GM23338 (cell line): ENCODE measurements at regions not wholly inside any gene's neighbourhood (a gene's known extent, or its start where the extent isn't known, plus 50 kb on each side); places are given as distances from the start of the nearest gene placed in this dataset.

Experiments used
- ATAC-seq: fragments of 200-7000 bp; cut with Tn5 transposase; 3 replicates; pipeline ENCODE4 v1.9.1; 2020
- DNase-seq: peaks from one replicate; pipeline ENCODE4 v3.0.0-alpha.2; 2015; ENCODE audit warnings: low spot score
- H2AFZ ChIP-seq: fragments of 200-600 bp; sonication (generic); 2 replicates; pipeline ENCODE4 v1.8.0; 2016; ENCODE audit warnings: antibody characterized with exemption, mild to moderate bottlenecking, moderate library complexity
- H3F3A ChIP-seq: fragments of 200-600 bp; sonication (generic); replicated peaks from 2 replicates; pipeline ENCODE4 v1.8.0; 2017; ENCODE audit warnings: antibody characterized with exemption, mixed run types, low read depth
- H3K27ac ChIP-seq: fragments of 200-600 bp; sonication (generic); 2 replicates; pipeline ENCODE4 v1.6.1; 2016; ENCODE audit warnings: low read depth
- H3K27me3 ChIP-seq: fragments of 200-600 bp; sonication (generic); 2 replicates; pipeline ENCODE4 v1.8.0; 2016; ENCODE audit warnings: mild to moderate bottlenecking, mixed run types, moderate library complexity; ENCODE audit not compliant: insufficient read depth
- H3K36me3 ChIP-seq: fragments of 200-600 bp; sonication (generic); 2 replicates; pipeline ENCODE4 v1.8.0; 2016; ENCODE audit warnings: mild to moderate bottlenecking; ENCODE audit not compliant: insufficient read depth
- H3K4me1 ChIP-seq: fragments of 200-600 bp; sonication (generic); 2 replicates; pipeline ENCODE4 v1.8.0; 2016; ENCODE audit warnings: mild to moderate bottlenecking, moderate library complexity; ENCODE audit not compliant: insufficient read depth
- H3K4me2 ChIP-seq: fragments of 200-600 bp; sonication (generic); 2 replicates; pipeline ENCODE4 v1.7.1; 2017; ENCODE audit warnings: mixed run types
- H3K4me3 ChIP-seq: fragments of 200-600 bp; sonication (generic); 2 replicates; pipeline ENCODE4 v1.6.1; 2016; ENCODE audit warnings: mixed run types
- H3K79me2 ChIP-seq: fragments of 200-600 bp; sonication (generic); replicated peaks from 2 replicates; pipeline ENCODE4 v1.8.0; 2017; ENCODE audit warnings: mild to moderate bottlenecking; ENCODE audit not compliant: insufficient read depth
- H3K9me2 ChIP-seq: fragments of 200-600 bp; sonication (generic); 2 replicates; pipeline ENCODE4 v1.8.0; 2017; ENCODE audit not compliant: insufficient read depth
- H4K20me1 ChIP-seq: fragments of 200-600 bp; sonication (generic); replicated peaks from 2 replicates; pipeline ENCODE4 v1.8.0; 2017; ENCODE audit warnings: mild to moderate bottlenecking; ENCODE audit not compliant: insufficient read depth
- H3K27ac Mint-ChIP-seq: 2 replicates; pipeline ENCODE4 v1.8.0; 2020; ENCODE audit warnings: inconsistent platforms, mild to moderate bottlenecking, moderate library complexity, mixed read lengths
- H3K27me3 Mint-ChIP-seq: 3 replicates; pipeline ENCODE4 v1.8.0; 2022; ENCODE audit warnings: low read depth, mild to moderate bottlenecking, moderate library complexity, mixed read lengths, inconsistent platforms; ENCODE audit not compliant: insufficient read depth, poor library complexity
- H3K36me3 Mint-ChIP-seq: 3 replicates; pipeline ENCODE4 v1.8.0; 2021; ENCODE audit warnings: low read depth, mild to moderate bottlenecking, inconsistent platforms, moderate library complexity, mixed read lengths
- H3K4me1 Mint-ChIP-seq: 3 replicates; pipeline ENCODE4 v1.8.0; 2020; ENCODE audit warnings: mild to moderate bottlenecking, inconsistent platforms, mixed read lengths
- H3K4me3 Mint-ChIP-seq: 3 replicates; pipeline ENCODE4 v1.8.0; 2021; ENCODE audit warnings: moderate library complexity, mild to moderate bottlenecking, inconsistent platforms, mixed read lengths
- H3K9me3 Mint-ChIP-seq: 3 replicates; pipeline ENCODE4 v1.8.0; 2020; ENCODE audit warnings: moderate library complexity, mild to moderate bottlenecking, inconsistent platforms, mixed read lengths
- CREB1 ChIP-seq: fragments of 250-450 bp; sonication (Bioruptor Pico); IDR thresholded peaks from 2 replicates; pipeline ENCODE4 v1.5.0; 2020; ENCODE audit warnings: low read depth, mild to moderate bottlenecking, moderate library complexity
- EZH2phosphoT487 ChIP-seq: fragments of 200-600 bp; sonication (generic); IDR thresholded peaks from one replicate; pipeline ENCODE4 v1.8.1; 2018; ENCODE audit warnings: antibody characterized with exemption; ENCODE audit not compliant: unreplicated experiment
- NANOG ChIP-seq: IDR thresholded peaks from 2 replicates; pipeline ENCODE4 v1.6.1; 2016; ENCODE audit warnings: antibody characterized with exemption, borderline replicate concordance
- POLR2AphosphoS5 ChIP-seq: IDR thresholded peaks from 2 replicates; pipeline ENCODE4 v1.6.1; 2016; ENCODE audit warnings: antibody characterized with exemption, low read depth
- STAT1 ChIP-seq: IDR thresholded peaks from one replicate; pipeline ENCODE4 v1.6.1; 2016; ENCODE audit warnings: antibody characterized with exemption; ENCODE audit not compliant: unreplicated experiment
- ZNF331 ChIP-seq: fragments of 250-450 bp; sonication (Bioruptor Pico); IDR thresholded peaks from 2 replicates; pipeline ENCODE4 v1.5.0; 2020; ENCODE audit warnings: low read depth, mild to moderate bottlenecking, moderate library complexity
- TF ChIP-seq, protein P1 (sequence below): IDR thresholded peaks from 2 replicates; pipeline ENCODE4 v1.6.1; 2016; ENCODE audit warnings: antibody characterized with exemption
- TF ChIP-seq, protein P2 (sequence below): IDR thresholded peaks from one replicate; pipeline ENCODE4 v1.6.1; 2018; ENCODE audit warnings: antibody characterized with exemption; ENCODE audit not compliant: unreplicated experiment
- TF ChIP-seq, protein P3 (sequence below): fragments of 250-450 bp; sonication (Bioruptor Pico); IDR thresholded peaks from 2 replicates; pipeline ENCODE4 v1.5.0; 2020; ENCODE audit warnings: mild to moderate bottlenecking, moderate library complexity

DNA sequence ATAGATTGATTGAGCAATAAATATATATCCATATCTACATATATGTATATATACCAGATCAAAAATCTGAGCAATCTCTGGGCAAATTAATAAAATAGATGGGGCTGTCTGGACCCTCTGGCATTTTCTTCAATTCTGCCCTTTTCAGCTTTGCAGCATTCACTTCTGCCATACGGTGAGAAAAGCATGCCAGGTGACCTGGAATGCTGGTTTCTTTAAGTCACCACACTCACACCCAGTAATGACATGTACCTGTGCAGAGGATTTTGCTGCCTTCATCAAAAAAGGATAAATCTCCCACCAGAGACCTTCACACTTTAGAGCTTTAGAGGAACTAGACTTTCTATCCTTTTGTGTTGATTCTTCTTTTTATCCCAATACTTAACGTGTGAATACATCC is 223.2 kb upstream of the NFIA start:
- H3K27ac Mint-ChIP-seq, result no peak overlapping the region
- H3K4me3 Mint-ChIP-seq, result no peak overlapping the region
- no peaks in the 10 kb centered on the region for H3K79me2 ChIP-seq
- ATAC-seq (no peak), DNase-seq (no peak)
- no peak overlapping the region for H3K27ac ChIP-seq
- peaks cover 29% of the 10 kb centered on the region for H3K4me1 Mint-ChIP-seq
- no peaks in the 10 kb centered on the region for H4K20me1 ChIP-seq
- no peak overlapping the region for H3K4me2 ChIP-seq
- no peaks in the 10 kb centered on the region for H3K9me3 Mint-ChIP-seq
- TF ChIP-seq ZNF331 (CRISPR knock-in tag) (no peak), POLR2AphosphoS5 (no peak), NANOG (no peak), EZH2phosphoT487 (no peak), CREB1 (CRISPR knock-in tag) (no peak), STAT1 (no peak)
- TF ChIP-seq, protein P1, sequence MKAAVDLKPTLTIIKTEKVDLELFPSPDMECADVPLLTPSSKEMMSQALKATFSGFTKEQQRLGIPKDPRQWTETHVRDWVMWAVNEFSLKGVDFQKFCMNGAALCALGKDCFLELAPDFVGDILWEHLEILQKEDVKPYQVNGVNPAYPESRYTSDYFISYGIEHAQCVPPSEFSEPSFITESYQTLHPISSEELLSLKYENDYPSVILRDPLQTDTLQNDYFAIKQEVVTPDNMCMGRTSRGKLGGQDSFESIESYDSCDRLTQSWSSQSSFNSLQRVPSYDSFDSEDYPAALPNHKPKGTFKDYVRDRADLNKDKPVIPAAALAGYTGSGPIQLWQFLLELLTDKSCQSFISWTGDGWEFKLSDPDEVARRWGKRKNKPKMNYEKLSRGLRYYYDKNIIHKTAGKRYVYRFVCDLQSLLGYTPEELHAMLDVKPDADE, result no peak
- TF ChIP-seq, protein P2, sequence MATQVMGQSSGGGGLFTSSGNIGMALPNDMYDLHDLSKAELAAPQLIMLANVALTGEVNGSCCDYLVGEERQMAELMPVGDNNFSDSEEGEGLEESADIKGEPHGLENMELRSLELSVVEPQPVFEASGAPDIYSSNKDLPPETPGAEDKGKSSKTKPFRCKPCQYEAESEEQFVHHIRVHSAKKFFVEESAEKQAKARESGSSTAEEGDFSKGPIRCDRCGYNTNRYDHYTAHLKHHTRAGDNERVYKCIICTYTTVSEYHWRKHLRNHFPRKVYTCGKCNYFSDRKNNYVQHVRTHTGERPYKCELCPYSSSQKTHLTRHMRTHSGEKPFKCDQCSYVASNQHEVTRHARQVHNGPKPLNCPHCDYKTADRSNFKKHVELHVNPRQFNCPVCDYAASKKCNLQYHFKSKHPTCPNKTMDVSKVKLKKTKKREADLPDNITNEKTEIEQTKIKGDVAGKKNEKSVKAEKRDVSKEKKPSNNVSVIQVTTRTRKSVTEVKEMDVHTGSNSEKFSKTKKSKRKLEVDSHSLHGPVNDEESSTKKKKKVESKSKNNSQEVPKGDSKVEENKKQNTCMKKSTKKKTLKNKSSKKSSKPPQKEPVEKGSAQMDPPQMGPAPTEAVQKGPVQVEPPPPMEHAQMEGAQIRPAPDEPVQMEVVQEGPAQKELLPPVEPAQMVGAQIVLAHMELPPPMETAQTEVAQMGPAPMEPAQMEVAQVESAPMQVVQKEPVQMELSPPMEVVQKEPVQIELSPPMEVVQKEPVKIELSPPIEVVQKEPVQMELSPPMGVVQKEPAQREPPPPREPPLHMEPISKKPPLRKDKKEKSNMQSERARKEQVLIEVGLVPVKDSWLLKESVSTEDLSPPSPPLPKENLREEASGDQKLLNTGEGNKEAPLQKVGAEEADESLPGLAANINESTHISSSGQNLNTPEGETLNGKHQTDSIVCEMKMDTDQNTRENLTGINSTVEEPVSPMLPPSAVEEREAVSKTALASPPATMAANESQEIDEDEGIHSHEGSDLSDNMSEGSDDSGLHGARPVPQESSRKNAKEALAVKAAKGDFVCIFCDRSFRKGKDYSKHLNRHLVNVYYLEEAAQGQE, result no peak
- TF ChIP-seq, protein P3, sequence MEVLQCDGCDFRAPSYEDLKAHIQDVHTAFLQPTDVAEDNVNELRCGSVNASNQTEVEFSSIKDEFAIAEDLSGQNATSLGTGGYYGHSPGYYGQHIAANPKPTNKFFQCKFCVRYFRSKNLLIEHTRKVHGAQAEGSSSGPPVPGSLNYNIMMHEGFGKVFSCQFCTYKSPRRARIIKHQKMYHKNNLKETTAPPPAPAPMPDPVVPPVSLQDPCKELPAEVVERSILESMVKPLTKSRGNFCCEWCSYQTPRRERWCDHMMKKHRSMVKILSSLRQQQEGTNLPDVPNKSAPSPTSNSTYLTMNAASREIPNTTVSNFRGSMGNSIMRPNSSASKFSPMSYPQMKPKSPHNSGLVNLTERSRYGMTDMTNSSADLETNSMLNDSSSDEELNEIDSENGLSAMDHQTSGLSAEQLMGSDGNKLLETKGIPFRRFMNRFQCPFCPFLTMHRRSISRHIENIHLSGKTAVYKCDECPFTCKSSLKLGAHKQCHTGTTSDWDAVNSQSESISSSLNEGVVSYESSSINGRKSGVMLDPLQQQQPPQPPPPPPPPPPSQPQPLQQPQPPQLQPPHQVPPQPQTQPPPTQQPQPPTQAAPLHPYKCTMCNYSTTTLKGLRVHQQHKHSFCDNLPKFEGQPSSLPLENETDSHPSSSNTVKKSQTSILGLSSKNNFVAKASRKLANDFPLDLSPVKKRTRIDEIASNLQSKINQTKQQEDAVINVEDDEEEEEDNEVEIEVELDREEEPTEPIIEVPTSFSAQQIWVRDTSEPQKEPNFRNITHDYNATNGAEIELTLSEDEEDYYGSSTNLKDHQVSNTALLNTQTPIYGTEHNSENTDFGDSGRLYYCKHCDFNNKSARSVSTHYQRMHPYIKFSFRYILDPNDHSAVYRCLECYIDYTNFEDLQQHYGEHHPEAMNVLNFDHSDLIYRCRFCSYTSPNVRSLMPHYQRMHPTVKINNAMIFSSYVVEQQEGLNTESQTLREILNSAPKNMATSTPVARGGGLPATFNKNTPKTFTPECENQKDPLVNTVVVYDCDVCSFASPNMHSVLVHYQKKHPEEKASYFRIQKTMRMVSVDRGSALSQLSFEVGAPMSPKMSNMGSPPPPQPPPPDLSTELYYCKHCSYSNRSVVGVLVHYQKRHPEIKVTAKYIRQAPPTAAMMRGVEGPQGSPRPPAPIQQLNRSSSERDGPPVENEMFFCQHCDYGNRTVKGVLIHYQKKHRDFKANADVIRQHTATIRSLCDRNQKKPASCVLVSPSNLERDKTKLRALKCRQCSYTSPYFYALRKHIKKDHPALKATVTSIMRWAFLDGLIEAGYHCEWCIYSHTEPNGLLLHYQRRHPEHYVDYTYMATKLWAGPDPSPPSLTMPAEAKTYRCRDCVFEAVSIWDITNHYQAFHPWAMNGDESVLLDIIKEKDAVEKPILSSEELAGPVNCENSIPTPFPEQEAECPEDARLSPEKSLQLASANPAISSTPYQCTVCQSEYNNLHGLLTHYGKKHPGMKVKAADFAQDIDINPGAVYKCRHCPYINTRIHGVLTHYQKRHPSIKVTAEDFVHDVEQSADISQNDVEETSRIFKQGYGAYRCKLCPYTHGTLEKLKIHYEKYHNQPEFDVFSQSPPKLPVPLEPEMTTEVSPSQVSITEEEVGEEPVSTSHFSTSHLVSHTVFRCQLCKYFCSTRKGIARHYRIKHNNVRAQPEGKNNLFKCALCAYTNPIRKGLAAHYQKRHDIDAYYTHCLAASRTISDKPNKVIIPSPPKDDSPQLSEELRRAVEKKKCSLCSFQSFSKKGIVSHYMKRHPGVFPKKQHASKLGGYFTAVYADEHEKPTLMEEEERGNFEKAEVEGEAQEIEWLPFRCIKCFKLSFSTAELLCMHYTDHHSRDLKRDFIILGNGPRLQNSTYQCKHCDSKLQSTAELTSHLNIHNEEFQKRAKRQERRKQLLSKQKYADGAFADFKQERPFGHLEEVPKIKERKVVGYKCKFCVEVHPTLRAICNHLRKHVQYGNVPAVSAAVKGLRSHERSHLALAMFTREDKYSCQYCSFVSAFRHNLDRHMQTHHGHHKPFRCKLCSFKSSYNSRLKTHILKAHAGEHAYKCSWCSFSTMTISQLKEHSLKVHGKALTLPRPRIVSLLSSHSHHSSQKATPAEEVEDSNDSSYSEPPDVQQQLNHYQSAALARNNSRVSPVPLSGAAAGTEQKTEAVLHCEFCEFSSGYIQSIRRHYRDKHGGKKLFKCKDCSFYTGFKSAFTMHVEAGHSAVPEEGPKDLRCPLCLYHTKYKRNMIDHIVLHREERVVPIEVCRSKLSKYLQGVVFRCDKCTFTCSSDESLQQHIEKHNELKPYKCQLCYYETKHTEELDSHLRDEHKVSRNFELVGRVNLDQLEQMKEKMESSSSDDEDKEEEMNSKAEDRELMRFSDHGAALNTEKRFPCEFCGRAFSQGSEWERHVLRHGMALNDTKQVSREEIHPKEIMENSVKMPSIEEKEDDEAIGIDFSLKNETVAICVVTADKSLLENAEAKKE (CRISPR knock-in tag), result no peak
- H3K36me3 Mint-ChIP-seq, result no peaks in the 10 kb centered on the region
- no peaks in the 10 kb centered on the region for H3K27me3 ChIP-seq
- H3K27me3 Mint-ChIP-seq, result peaks cover 3% of the 10 kb centered on the region
- H2AFZ ChIP-seq, result no peak overlapping the region
- H3K4me3 ChIP-seq, result no peak overlapping the region
- H3K4me1 ChIP-seq, result peaks cover 19% of the 10 kb centered on the region
- no peaks in the 10 kb centered on the region for H3F3A ChIP-seq
- peaks cover 15% of the 10 kb centered on the region; the same call in 1 of the 2 replicates for H3K9me2 ChIP-seq
- no peaks in the 10 kb centered on the region for H3K36me3 ChIP-seq
